H1 (cell line): ENCODE measurements at regions not wholly inside any gene's neighbourhood (a gene's known extent, or its start where the extent isn't known, plus 50 kb on each side); places are given as distances from the start of the nearest gene placed in this dataset.

Experiments
- CTCF ChIA-PET: fragments of 300-600 bp; sonication (Branson Sonifier 250); formaldehyde crosslinking; loops from one replicate; lab custom pipeline; 2021; ENCODE audit not compliant: partially characterized antibody; lab: Charles Lee
- POLR2A ChIA-PET: fragments of 300-600 bp; sonication (Branson Sonifier 250); formaldehyde crosslinking; loops from one replicate; lab custom pipeline; 2021; ENCODE audit warnings: inconsistent platforms; ENCODE audit not compliant: partially characterized antibody; lab: Charles Lee
- DNase-seq, 2 experiments: peaks; one replicate each; pipeline versions ENCODE4 v3.0.0 to v3.0.0-alpha.2; 2010 to 2022; ENCODE audit warnings: low spot score in 2 of 2, low read depth in 1 of 2, mixed read lengths in 1 of 2
- FAIRE-seq: peaks from 2 replicates; lab custom pipeline; 2011; peaks lifted over from hg19 to GRCh38; lab: Jason Lieb, UNC
- H2AFZ ChIP-seq: 2 replicates; pipeline ENCODE4 v1.8.1; 2012; ENCODE audit warnings: low read length, inconsistent platforms
- H2AK5ac ChIP-seq: 2 replicates; pipeline ENCODE4 v1.6.1; 2013; ENCODE audit warnings: low read depth, low read length
- H2BK120ac ChIP-seq: replicated peaks from 2 replicates; pipeline ENCODE3; 2013; ENCODE audit warnings: low read depth, low read length, inconsistent platforms
- H2BK12ac ChIP-seq: 2 replicates; pipeline ENCODE4 v1.6.1; 2013; ENCODE audit warnings: low read depth, low read length
- H2BK15ac ChIP-seq: 2 replicates; pipeline ENCODE4 v1.6.1; 2013; ENCODE audit warnings: low read length
- H2BK20ac ChIP-seq: 2 replicates; pipeline ENCODE4 v1.6.1; 2013; ENCODE audit warnings: low read length
- H2BK5ac ChIP-seq: 2 replicates; pipeline ENCODE4 v1.6.1; 2013; ENCODE audit warnings: low read depth, low read length
- H3K14ac ChIP-seq: 2 replicates; pipeline ENCODE4 v1.6.1; 2013; ENCODE audit warnings: inconsistent platforms; ENCODE audit not compliant: insufficient read length
- H3K18ac ChIP-seq: 2 replicates; pipeline ENCODE4 v1.6.1; 2013; ENCODE audit warnings: low read length; ENCODE audit errors: extremely low read depth
- H3K23ac ChIP-seq: 2 replicates; pipeline ENCODE4 v1.6.1; 2013; ENCODE audit warnings: inconsistent platforms; ENCODE audit not compliant: insufficient read length
- H3K23me2 ChIP-seq: 2 replicates; pipeline ENCODE4 v1.6.1; 2013; ENCODE audit warnings: low read depth, low read length
- H3K27ac ChIP-seq: 2 replicates; pipeline ENCODE4 v1.6.1; 2011; ENCODE audit warnings: low read depth, low read length, inconsistent platforms
- H3K27me3 ChIP-seq, 4 experiments: replicated peaks in 1 of 4; 1 replicate in 1 of 4; 2 replicates in 3 of 4; pipeline versions ENCODE4 v1.6.1 to v1.8.1; 2011 to 2013; ENCODE audit warnings: low read length in 3 of 4, mild to moderate bottlenecking in 3 of 4, inconsistent platforms in 2 of 4, mixed read lengths in 2 of 4, moderate library complexity in 1 of 4; ENCODE audit not compliant: control insufficient read depth in 3 of 4, insufficient read depth in 3 of 4; ENCODE audit errors: extremely low read depth in 1 of 4
- H3K36me3 ChIP-seq, 4 experiments: 2 replicates each; pipeline versions ENCODE4 v1.6.1 to v1.8.1; 2011 to 2013; ENCODE audit warnings: mild to moderate bottlenecking in 4 of 4, low read length in 3 of 4, moderate library complexity in 2 of 4, control low read depth in 1 of 4, inconsistent platforms in 1 of 4; ENCODE audit not compliant: insufficient read depth in 4 of 4, control insufficient read depth in 2 of 4
- H3K4ac ChIP-seq: replicated peaks from 2 replicates; pipeline ENCODE3; 2013; ENCODE audit warnings: low read length, low read depth, mixed read lengths, inconsistent platforms; ENCODE audit not compliant: insufficient read length
- H3K4me1 ChIP-seq, 4 experiments: replicated peaks in 1 of 4; 1 replicate in 1 of 4; 2 replicates in 3 of 4; pipeline versions ENCODE4 v1.6.1 to v1.8.1; 2011 to 2013; ENCODE audit warnings: low read length in 3 of 4, inconsistent platforms in 2 of 4, mixed read lengths in 1 of 4; ENCODE audit not compliant: insufficient read depth in 4 of 4, control insufficient read depth in 3 of 4
- H3K4me2 ChIP-seq, 2 experiments: 2 replicates each; pipeline versions ENCODE4 v1.6.1 to v1.8.1; 2011 to 2013; ENCODE audit warnings: low read depth in 2 of 2, low read length in 2 of 2, control low read depth in 1 of 2, inconsistent platforms in 1 of 2, mild to moderate bottlenecking in 1 of 2; ENCODE audit not compliant: insufficient read depth in 1 of 2
- H3K4me3 ChIP-seq, 4 experiments: fragments of 200-600, 300-600 bp in 1 of 4; sonication (generic), shearing (Covaris generic), sonication (Bioruptor Twin) in 1 of 4; 2 replicates each; pipeline versions ENCODE4 v1.5.1 to v1.8.1; 2011 to 2016; ENCODE audit warnings: low read length in 4 of 4, low read depth in 3 of 4, control low read depth in 2 of 4, inconsistent platforms in 2 of 4, mild to moderate bottlenecking in 2 of 4, mixed read lengths in 1 of 4, moderate library complexity in 1 of 4; ENCODE audit not compliant: insufficient read depth in 2 of 4; ENCODE audit errors: extremely low read depth in 1 of 4
- H3K56ac ChIP-seq: replicated peaks from 2 replicates; pipeline ENCODE3; 2013; ENCODE audit warnings: low read depth, mild to moderate bottlenecking, mixed read lengths, low read length, inconsistent platforms; ENCODE audit not compliant: insufficient read length
- H3K79me1 ChIP-seq: 2 replicates; pipeline ENCODE4 v1.6.1; 2013; ENCODE audit warnings: low read depth, low read length, control low read depth
- H3K79me2 ChIP-seq, 2 experiments: 2 replicates each; pipeline versions ENCODE4 v1.6.1 to v1.8.1; 2012 to 2013; ENCODE audit warnings: low read length in 2 of 2, mild to moderate bottlenecking in 2 of 2, inconsistent platforms in 1 of 2; ENCODE audit not compliant: insufficient read depth in 2 of 2, control insufficient read depth in 1 of 2
- H3K9ac ChIP-seq, 4 experiments: replicated peaks in 1 of 4; 1 replicate in 1 of 4; 2 replicates in 3 of 4; pipeline versions ENCODE4 v1.6.1 to v1.8.1; 2011 to 2013; ENCODE audit warnings: low read depth in 3 of 4, low read length in 3 of 4, control low read depth in 2 of 4, mild to moderate bottlenecking in 2 of 4, moderate library complexity in 2 of 4, inconsistent platforms in 1 of 4; ENCODE audit errors: extremely low read depth in 1 of 4
- H3K9me3 ChIP-seq, 2 experiments: 2 replicates each; pipeline versions ENCODE4 v1.6.1 to v1.8.1; 2012 to 2013; ENCODE audit warnings: mild to moderate bottlenecking in 2 of 2, moderate library complexity in 2 of 2, control low read depth in 1 of 2, inconsistent platforms in 1 of 2, low read depth in 1 of 2, low read length in 1 of 2, mixed read lengths in 1 of 2; ENCODE audit not compliant: insufficient read depth in 2 of 2
- H4K20me1 ChIP-seq, 2 experiments: replicated peaks in 1 of 2; 2 replicates each; pipeline versions ENCODE3 to v1.8.1; 2011 to 2013; ENCODE audit warnings: inconsistent platforms in 2 of 2, low read length in 2 of 2, mild to moderate bottlenecking in 1 of 2; ENCODE audit not compliant: insufficient read depth in 2 of 2, control insufficient read depth in 1 of 2
- H4K5ac ChIP-seq: 2 replicates; pipeline ENCODE4 v1.6.1; 2013; ENCODE audit warnings: low read length, low read depth, mixed read lengths, inconsistent platforms; ENCODE audit not compliant: insufficient read length
- H4K8ac ChIP-seq: 2 replicates; pipeline ENCODE4 v1.8.0; 2013; ENCODE audit warnings: mild to moderate bottlenecking, moderate library complexity, low read length, inconsistent platforms; ENCODE audit not compliant: insufficient read depth; ENCODE audit errors: extremely low read depth
- H4K91ac ChIP-seq: replicated peaks from 2 replicates; pipeline ENCODE3; 2013; ENCODE audit warnings: low read length, mixed read lengths, inconsistent platforms; ENCODE audit not compliant: insufficient read length
- BCL11A ChIP-seq, 2 experiments: IDR thresholded peaks; one replicate each; pipeline ENCODE4 v1.6.1; 2011; ENCODE audit warnings: low read depth in 2 of 2, low read length in 2 of 2, mild to moderate bottlenecking in 2 of 2
- EGR1 ChIP-seq: IDR thresholded peaks from 2 replicates; pipeline ENCODE4 v1.6.1; 2011; ENCODE audit warnings: low read depth, low read length, borderline replicate concordance
- KDM1A ChIP-seq: fragments of 200-600, 300-600 bp; sonication (generic); IDR thresholded peaks from 2 replicates; pipeline ENCODE4 v1.7.1; 2016; ENCODE audit warnings: mild to moderate bottlenecking, low read length, borderline replicate concordance
- NANOG ChIP-seq: IDR thresholded peaks from 2 replicates; pipeline ENCODE4 v1.6.1; 2011; ENCODE audit warnings: low read length, low read depth, mild to moderate bottlenecking, inconsistent platforms; ENCODE audit not compliant: insufficient read depth, poor library complexity, severe bottlenecking
- POU5F1 ChIP-seq: IDR thresholded peaks from 2 replicates; pipeline ENCODE4 v1.6.1; 2011; ENCODE audit warnings: low read depth, mild to moderate bottlenecking, low read length, moderate library complexity
- SUZ12 ChIP-seq: fragments of 200-600 bp; sonication (generic); IDR thresholded peaks from 2 replicates; pipeline ENCODE4 v1.6.1; 2012; ENCODE audit warnings: mild to moderate bottlenecking, inconsistent platforms, low read length, moderate library complexity, mixed read lengths
- TEAD4 ChIP-seq: IDR thresholded peaks from 2 replicates; pipeline ENCODE4 v1.6.1; 2012; ENCODE audit warnings: low read depth, low read length, inconsistent platforms, mixed read lengths
- WGBS, 2 experiments: shearing (Covaris generic) in 1 of 2; methylation state at CpG; one replicate each; pipeline versions ENCODE4 v1.1.6 to v1.1.7; 2013 to 2015; ENCODE audit warnings: low lambda C conversion rate in 2 of 2, mixed read lengths in 2 of 2, inconsistent platforms in 1 of 2, low coverage in 1 of 2, missing lambda C conversion rate in 1 of 2; ENCODE audit not compliant: insufficient replicate concordance in 2 of 2, insufficient coverage in 1 of 2, insufficient read length in 1 of 2; ENCODE audit errors: extremely low coverage in 1 of 2, missing lambda C conversion rate in 1 of 2; 5-methylcytosine and 5-hydroxymethylcytosine counted together

DNA sequence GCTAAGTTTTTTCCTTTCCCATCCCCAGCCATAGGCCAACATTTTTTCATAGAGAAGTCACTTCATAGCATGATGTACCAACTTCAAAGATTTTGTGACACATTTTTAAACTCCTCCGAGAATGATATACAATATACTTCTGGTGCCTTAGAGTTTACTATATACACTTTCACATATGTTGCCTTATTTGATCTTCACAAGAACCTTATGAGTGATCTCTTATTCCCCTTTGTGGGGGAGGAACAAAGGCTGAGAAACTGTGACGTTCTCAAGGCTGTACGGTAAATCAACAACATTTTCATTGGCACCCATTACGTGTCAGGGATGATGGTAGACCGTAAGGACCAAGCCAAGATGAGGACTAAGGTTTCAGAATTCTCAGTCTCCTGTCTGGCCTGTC, 130.0 kb downstream of the RFPL4B start:
- Histone ChIP-seq H3K23ac (no peak overlapping the region), H3K36me3 (no peaks in the 10 kb centered on the region), H3K4me3 (no peak overlapping the region), H3K4me2 (no peak overlapping the region), H2BK120ac (no peak overlapping the region), H2AK5ac (no peak overlapping the region), H2BK12ac (no peak overlapping the region), H3K79me2 (no peaks in the 10 kb centered on the region), H2BK20ac (no peak overlapping the region), H3K4ac (no peak overlapping the region), H3K27me3 (no peaks in the 10 kb centered on the region), H4K5ac (no peak overlapping the region), H2BK5ac (no peak overlapping the region), H3K79me1 (no peaks in the 10 kb centered on the region), H3K23me2 (no peaks in the 10 kb centered on the region; the same call in 1 of the 2 replicates), H3K18ac (no peak overlapping the region), H3K27ac (no peak overlapping the region), H2BK15ac (no peak overlapping the region), H4K20me1 (no peaks in the 10 kb centered on the region), H3K56ac (no peak overlapping the region), H4K8ac (no peak overlapping the region), H4K91ac (no peak overlapping the region), H2AFZ (no peak overlapping the region; the same call in 1 of the 2 replicates), H3K9me3 (no peaks in the 10 kb centered on the region), H3K14ac (no peak overlapping the region), H3K9ac (no peak overlapping the region), H3K4me1 (no peaks in the 10 kb centered on the region)
- ChIA-PET CTCF (no interaction called here), POLR2A (no interaction called here)
- DNase-seq (no peak), FAIRE-seq (no peak)
- WGBS, 2 experiments, result 94% methylated on average over 5 of the region's 5 CpGs; no CpG with 5 or more reads in 1 of the 2 experiments
- TF ChIP-seq POU5F1 (no peak), NANOG (no peak), EGR1 (no peak), KDM1A (no peak), TEAD4 (no peak), SUZ12 (no peak), BCL11A (IDR thresholded peaks at IDR 0.05; ENCODE audit: low read depth in 2 of 2, low read length in 2 of 2) (no peak)
